ENCODE measurements at regions not wholly inside any gene's neighbourhood (a gene's known extent, or its start where the extent isn't known, plus 50 kb on each side); places are given as distances from the start of the nearest gene placed in this dataset.

DNA sequence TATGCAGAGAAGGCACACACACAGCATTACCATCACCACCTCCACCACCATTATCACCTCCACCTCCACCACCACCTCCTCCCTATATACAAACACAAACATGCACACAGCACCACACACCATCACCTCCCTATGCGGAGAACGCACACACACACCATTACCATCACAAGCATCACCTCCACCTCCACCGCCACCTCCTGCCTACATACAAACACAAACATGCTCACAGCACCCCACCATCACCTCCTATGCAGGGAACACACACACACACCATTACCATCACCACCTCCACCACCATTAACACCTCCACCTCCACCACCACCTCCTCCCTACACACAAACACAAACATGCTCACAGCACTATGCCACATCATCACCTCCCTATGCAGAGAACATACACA is 236.5 kb upstream of the AFDN start:
- no peaks in the 10 kb centered on the region for H3K9me2 ChIP-seq (ENCODE audit: insufficient read depth, low read length)
- DNase-seq (ENCODE audit: low spot score): no peak
- H3K4me3 ChIP-seq (ENCODE audit: low read depth, low read length, poor library complexity, severe bottlenecking): no peak overlapping the region
- no peaks in the 10 kb centered on the region for H4K20me1 ChIP-seq (ENCODE audit: insufficient read depth, low read length)
- H3K4me2 ChIP-seq (ENCODE audit: low read length): no peak overlapping the region
- ChIA-PET CTCF (ENCODE audit: unreplicated experiment) (no interaction called here), POLR2A (no interaction called here)
- H3K9me3 ChIP-seq (ENCODE audit: low read length): no peaks in the 10 kb centered on the region
- intact Hi-C loops (cut with micrococcal nuclease; ENCODE audit: unreplicated experiment): no loop called here
- no TSS peak for BruUV-seq (replicated peaks)
- H3K27ac ChIP-seq (ENCODE audit: low read depth, low read length, poor library complexity, severe bottlenecking): no peak overlapping the region
- TF ChIP-seq CTCF (conservative IDR thresholded peaks at IDR 0.05; ENCODE audit: low read length) (no peak), EZH2phosphoT487 (IDR thresholded peaks at IDR 0.05; ENCODE audit: borderline replicate concordance, low read depth, low read length) (no peak)
- H2AFZ ChIP-seq (ENCODE audit: low read length): no peak overlapping the region
- no peaks in the 10 kb centered on the region for H3K4me1 ChIP-seq (ENCODE audit: insufficient read depth, low read length, poor library complexity, severe bottlenecking)
- H3K36me3 ChIP-seq (ENCODE audit: insufficient read depth, low read length): no peaks in the 10 kb centered on the region
- no peaks in the 10 kb centered on the region for H3K79me2 ChIP-seq (ENCODE audit: insufficient read depth, low read depth, low read length)
